Lung (tissue), 11 donors: ENCODE measurements at regions not wholly inside any gene's neighbourhood (a gene's known extent, or its start where the extent isn't known, plus 50 kb on each side); places are given as distances from the start of the nearest gene placed in this dataset.

Source experiments
- ATAC-seq: fragments of 200-7000 bp; cut with Tn5 transposase; one replicate; pipeline ENCODE4 v1.9.1; 2020; ENCODE audit warnings: moderate number of reproducible peaks; ENCODE audit not compliant: insufficient read depth, low FRiP score
- DNase-seq, 3 donors: peaks; one replicate each; pipeline ENCODE4 v3.0.0-alpha.2; 2013 to 2017
- H3K27ac ChIP-seq, 2 donors: one replicate each; pipeline ENCODE4 v1.5.1; 2013; ENCODE audit warnings: mild to moderate bottlenecking in 2 of 2, moderate library complexity in 2 of 2, control low read depth in 1 of 2, inconsistent platforms in 1 of 2, low read depth in 1 of 2, low read length in 1 of 2
- H3K27me3 ChIP-seq, 3 donors: one replicate each; pipeline ENCODE4 v1.5.1; 2013; ENCODE audit warnings: low read length in 2 of 3; ENCODE audit not compliant: control insufficient read depth in 3 of 3, insufficient read depth in 3 of 3
- H3K36me3 ChIP-seq, 4 donors: one replicate each; pipeline ENCODE4 v1.5.1; 2013; ENCODE audit warnings: low read length in 4 of 4, mild to moderate bottlenecking in 1 of 4, moderate library complexity in 1 of 4; ENCODE audit not compliant: control insufficient read depth in 4 of 4, insufficient read depth in 4 of 4
- H3K4me1 ChIP-seq, 5 donors: one replicate each; pipeline ENCODE4 v1.5.1; 2013; ENCODE audit warnings: low read length in 5 of 5, mild to moderate bottlenecking in 2 of 5, moderate library complexity in 1 of 5; ENCODE audit not compliant: control insufficient read depth in 5 of 5, insufficient read depth in 5 of 5
- H3K4me3 ChIP-seq: one replicate; pipeline ENCODE4 v1.5.1; 2013; ENCODE audit warnings: mild to moderate bottlenecking, control low read depth, moderate library complexity
- H3K9ac ChIP-seq, 2 donors: one replicate each; pipeline ENCODE4 v1.5.1; 2013; ENCODE audit warnings: low read length in 2 of 2, control low read depth in 1 of 2; ENCODE audit not compliant: insufficient read depth in 1 of 2
- H3K9me3 ChIP-seq, 4 donors: one replicate each; pipeline ENCODE4 v1.5.1; 2013; ENCODE audit warnings: low read length in 3 of 4, mild to moderate bottlenecking in 1 of 4, moderate library complexity in 1 of 4; ENCODE audit not compliant: control insufficient read depth in 4 of 4, insufficient read depth in 3 of 4
- CTCF ChIP-seq: IDR thresholded peaks from 2 replicates; pipeline ENCODE4 v1.5.1; 2012; ENCODE audit warnings: mild to moderate bottlenecking; ENCODE audit errors: control extremely low read depth, extremely low read depth
- whole genome bisulfite sequencing, 2 donors: extraction: QIAGEN DNeasy Blood & Tissue Kit; methylation state at CpG; one replicate each; pipeline ENCODE4 v1.1.7; 2013; 5-methylcytosine and 5-hydroxymethylcytosine counted together
- donor health status: control.
- donor health status: control.
- donor health status: Bipolar disorder and iron deficiency.
- donor health status: healthy.
- donor health status: DM: yes; HTN: yes; CAD: no.

DNA sequence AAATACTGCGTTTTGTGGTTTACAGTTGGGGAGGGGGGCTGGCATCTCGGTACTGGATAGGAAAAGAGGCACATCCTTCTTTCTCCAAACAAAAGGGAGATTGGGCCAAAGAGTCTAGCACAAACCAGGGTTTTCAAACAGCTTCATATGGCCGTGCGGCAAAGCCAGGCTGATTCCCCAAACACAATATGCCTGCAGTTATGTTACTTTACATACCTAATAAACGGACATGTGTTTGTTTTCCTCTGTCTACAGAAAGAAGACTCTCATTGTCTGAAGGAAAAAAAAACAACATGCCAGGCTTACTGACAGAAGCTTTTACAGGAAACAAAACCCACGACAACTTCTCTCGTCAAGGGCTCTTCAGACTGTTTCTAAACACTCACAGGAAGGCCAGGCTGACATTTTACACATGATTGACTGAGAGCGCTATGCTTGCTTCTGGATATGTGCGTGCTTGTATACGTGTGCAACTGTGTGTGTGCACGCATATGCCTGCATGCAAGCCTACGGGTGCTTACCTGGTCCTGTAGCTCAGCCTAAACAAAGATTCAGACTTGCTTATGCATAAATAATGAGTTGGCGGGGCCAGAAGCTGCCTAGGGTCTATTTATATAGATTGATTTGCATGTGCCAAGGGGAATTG, 461.0 kb upstream of the C16orf82 start:
- H3K27me3 ChIP-seq: peaks cover 0 to 5% (median 0%) of the 10 kb centered on the region in 3 donors
- no peak overlapping the region for H3K4me3 ChIP-seq
- no peak for ATAC-seq
- no peaks in the 10 kb centered on the region for H3K36me3 ChIP-seq
- 41 to 50% methylated on average over 13 of the region's 13 CpGs for WGBS, 2 donors
- no peak overlapping the region for H3K9ac ChIP-seq
- peak in 1 of 3 donors; percentile 4 for DNase-seq
- no peaks in the 10 kb centered on the region for H3K4me1 ChIP-seq
- TF ChIP-seq CTCF: no peak
- H3K9me3 ChIP-seq: no peaks in the 10 kb centered on the region
- no peak overlapping the region for H3K27ac ChIP-seq

DNA sequence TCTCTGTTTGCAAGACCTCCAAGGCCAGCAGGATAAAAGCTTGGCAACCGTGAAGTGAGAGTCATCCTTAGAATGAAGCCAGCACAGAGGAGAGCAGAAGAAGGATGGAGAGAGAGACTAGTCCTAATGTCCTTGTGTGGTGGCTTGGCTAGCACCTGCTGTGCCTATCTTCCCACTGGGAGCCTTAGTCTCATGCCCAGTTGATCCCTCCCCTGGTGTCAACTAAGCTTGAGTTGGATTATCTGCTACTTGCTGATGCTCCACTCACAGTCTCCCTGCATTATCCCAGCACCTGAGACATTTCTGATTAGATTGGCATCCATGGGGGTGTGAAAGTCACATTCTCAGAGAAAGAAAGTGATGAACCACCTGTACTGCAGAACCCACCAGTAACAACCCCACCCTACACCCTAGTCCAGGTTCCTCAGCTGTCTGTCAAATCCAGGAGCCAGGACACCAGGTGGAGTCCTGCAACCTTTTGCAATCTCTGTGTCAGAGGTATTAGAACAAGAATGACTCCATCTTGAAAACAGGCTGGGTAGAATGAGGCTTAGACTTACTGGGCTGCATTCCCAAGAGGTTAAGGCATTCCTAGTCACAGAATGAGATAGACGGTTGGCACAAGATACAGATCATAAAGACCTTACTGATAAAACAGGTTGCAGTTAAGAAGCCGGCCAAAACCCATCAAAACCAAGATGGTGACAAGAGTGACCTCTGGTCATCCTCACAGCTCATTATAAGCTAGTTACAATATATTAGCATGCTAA, 460.2 kb upstream of the C16orf82 start:
- 76 to 92% methylated on average over 3 of the region's 3 CpGs for WGBS, 2 donors
- Histone ChIP-seq H3K9me3 (no peaks in the 10 kb centered on the region), H3K4me1 (no peaks in the 10 kb centered on the region), H3K9ac (no peak overlapping the region), H3K36me3 (no peaks in the 10 kb centered on the region), H3K27me3 (peaks cover 0 to 5% (median 0%) of the 10 kb centered on the region in 3 donors), H3K4me3 (no peak overlapping the region), H3K27ac (no peak overlapping the region)
- ATAC-seq (no peak), DNase-seq (no peak)
- TF ChIP-seq CTCF: no peak

DNA sequence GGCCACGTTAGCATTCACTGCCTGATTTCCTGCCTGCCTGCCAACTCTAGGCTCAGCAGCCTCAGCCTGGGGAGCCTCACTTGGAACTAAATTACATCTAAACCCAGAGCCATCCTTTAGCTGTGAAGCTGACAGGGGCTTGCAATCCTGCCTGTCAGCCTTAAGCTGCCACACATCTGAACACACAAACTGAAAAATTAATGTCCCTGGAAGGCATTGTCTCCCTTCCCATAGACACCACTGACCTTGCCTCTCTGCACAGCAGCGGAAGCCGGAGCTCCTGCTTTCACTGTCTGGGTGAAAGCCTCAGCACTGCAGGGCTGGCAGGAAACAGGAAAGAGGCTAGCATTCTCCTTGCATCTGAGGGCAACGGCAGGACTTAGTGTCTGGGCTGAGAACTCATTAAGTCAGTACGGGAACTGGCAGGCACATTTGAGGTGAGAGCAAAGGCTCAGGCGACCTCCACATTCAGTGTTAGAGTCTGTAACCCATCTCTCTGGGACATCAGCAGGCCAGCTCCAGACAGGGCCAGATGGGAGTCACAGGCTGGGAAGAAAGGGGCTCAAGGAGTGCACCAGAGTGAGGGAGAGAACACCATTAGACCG, 452.4 kb upstream of the C16orf82 start:
- Histone ChIP-seq H3K4me3 (no peak overlapping the region), H3K27ac (no peak overlapping the region), H3K27me3 (no peaks in the 10 kb centered on the region), H3K36me3 (no peaks in the 10 kb centered on the region), H3K4me1 (no peaks in the 10 kb centered on the region), H3K9ac (no peak overlapping the region), H3K9me3 (peaks cover 0 to 7% (median 2%) of the 10 kb centered on the region in 4 donors)
- TF ChIP-seq CTCF: no peak
- no peak for ATAC-seq
- peak in 2 of 3 donors; percentile 2 to 12 for DNase-seq
- WGBS, 2 donors: 34 to 39% methylated on average over 7 of the region's 7 CpGs
